ENCODE measurements at regions not wholly inside any gene's neighbourhood (a gene's known extent, or its start where the extent isn't known, plus 50 kb on each side); places are given as distances from the start of the nearest gene placed in this dataset.
A peak's percentile ranks its signal among the peaks of the same experiment; 100 is the strongest.

DNA sequence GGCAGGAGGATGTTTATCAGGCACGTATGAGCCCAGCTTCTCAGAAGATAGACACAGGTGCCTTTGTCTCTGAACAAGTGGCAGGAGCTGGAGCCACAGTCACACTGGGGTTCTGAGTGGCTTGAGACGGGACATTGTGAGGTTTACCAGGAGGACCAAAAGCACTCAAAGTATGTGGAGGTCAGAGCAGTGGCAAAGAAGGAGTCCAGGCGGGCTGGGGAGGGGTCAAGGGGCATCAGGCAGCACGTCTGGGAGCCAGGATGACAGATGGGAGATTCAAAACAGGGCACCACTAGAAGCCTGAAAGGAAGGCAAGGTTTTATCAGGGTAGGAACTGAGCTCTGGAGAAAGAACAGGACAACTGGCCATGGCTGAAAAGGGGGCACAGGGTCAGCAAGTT, 67.2 kb upstream of the MARCHF10 start (continued):
- TF ChIP-seq ARNT (IDR thresholded peaks at IDR 0.05) (no peak), ZNF551 (CRISPR knock-in tag; IDR thresholded peaks at IDR 0.05) (no peak), HDAC8 (tag; IDR thresholded peaks at IDR 0.05) (no peak), TRIM24 (IDR thresholded peaks at IDR 0.05) (no peak), DPF2 (IDR thresholded peaks at IDR 0.05) (no peak)
- TF ChIP-seq, protein P1, sequence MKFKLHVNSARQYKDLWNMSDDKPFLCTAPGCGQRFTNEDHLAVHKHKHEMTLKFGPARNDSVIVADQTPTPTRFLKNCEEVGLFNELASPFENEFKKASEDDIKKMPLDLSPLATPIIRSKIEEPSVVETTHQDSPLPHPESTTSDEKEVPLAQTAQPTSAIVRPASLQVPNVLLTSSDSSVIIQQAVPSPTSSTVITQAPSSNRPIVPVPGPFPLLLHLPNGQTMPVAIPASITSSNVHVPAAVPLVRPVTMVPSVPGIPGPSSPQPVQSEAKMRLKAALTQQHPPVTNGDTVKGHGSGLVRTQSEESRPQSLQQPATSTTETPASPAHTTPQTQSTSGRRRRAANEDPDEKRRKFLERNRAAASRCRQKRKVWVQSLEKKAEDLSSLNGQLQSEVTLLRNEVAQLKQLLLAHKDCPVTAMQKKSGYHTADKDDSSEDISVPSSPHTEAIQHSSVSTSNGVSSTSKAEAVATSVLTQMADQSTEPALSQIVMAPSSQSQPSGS (CRISPR knock-in tag; IDR thresholded peaks at IDR 0.05) = no peak

DNA sequence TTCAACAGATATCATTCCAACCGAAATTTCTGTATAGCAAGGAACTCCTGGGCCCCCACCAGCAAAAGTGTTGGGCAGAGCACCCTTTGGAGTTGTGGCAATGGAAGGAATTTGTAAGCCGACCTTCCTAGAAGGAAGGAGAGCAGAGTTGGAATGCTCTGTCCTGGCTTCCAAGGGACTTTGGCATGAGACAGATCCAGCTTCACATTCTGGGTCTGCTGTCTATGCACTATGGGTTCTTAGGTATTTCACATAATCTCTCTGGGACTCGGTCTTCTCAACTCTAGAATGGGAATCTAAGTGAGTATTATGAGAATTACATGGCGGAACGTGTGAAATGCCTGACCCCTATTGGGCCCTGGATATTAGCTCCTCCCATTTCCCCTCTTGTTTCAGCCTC, 63.2 kb upstream of the MARCHF10 start:
- intact Hi-C loops (cut with micrococcal nuclease) (no loop called here), in situ Hi-C loops (cut with MboI) (no loop called here)
- ChIA-PET CTCF (ENCODE audit: low intra/inter-chr PET ratio) (no interaction called here), POLR2A (no interaction called here)
- ATAC-seq (no peak), DNase-seq (ENCODE audit: extremely low read depth in 1 of 4, low spot score in 3 of 4) (no peak), FAIRE-seq (no peak)
- H3K27me3 ChIP-seq (ENCODE audit: control insufficient read depth in 2 of 2, insufficient read depth in 2 of 2, low read length in 2 of 2) = peaks cover 29 to 55% of the 10 kb centered on the region in 2 experiments; a peak in 4 of 5 replicates
- no peak overlapping the region for H3K4me3 ChIP-seq
- no peaks in the 10 kb centered on the region; the same call in 1 of the 2 replicates for H4K20me1 ChIP-seq (replicated peaks; ENCODE audit: control insufficient read depth, insufficient read depth, low read length)
- no peaks in the 10 kb centered on the region for H3K4me1 ChIP-seq (replicated peaks in 1 of 2; ENCODE audit: control insufficient read depth in 2 of 2, insufficient read depth in 2 of 2, low read length in 2 of 2)
- no peaks in the 10 kb centered on the region for H3K9me1 ChIP-seq (ENCODE audit: control insufficient read depth, insufficient read depth, low read length)
- no peak overlapping the region for H2AFZ ChIP-seq (ENCODE audit: low read depth, low read length)
- WGBS (ENCODE audit: insufficient coverage, low coverage, missing lambda C conversion rate) = 2% methylated on average over 5 of the region's 5 CpGs
- H3K4me2 ChIP-seq (ENCODE audit: insufficient read depth, low read length) = no peak overlapping the region
- no TSS peak for BruUV-seq (replicated peaks)
- no peak overlapping the region for H3K9ac ChIP-seq (ENCODE audit: insufficient read depth in 1 of 2, low read depth in 2 of 2, low read length in 2 of 2)
- H3K27ac ChIP-seq (ENCODE audit: extremely low read depth, low read depth, low read length) = no peak overlapping the region
- H3K79me2 ChIP-seq (ENCODE audit: control insufficient read depth, insufficient read depth, low read length) = no peaks in the 10 kb centered on the region
- TF ChIP-seq RBM25 (IDR thresholded peaks at IDR 0.05; ENCODE audit: low read depth, low read length, severe bottlenecking) (peak; percentile 5), PTBP1 (IDR thresholded peaks at IDR 0.05; ENCODE audit: low read depth, low read length) (no peak)
- no peaks in the 10 kb centered on the region for H3K9me3 ChIP-seq (replicated peaks; ENCODE audit: control insufficient read depth, insufficient read depth, low read depth, low read length)
- no peaks in the 10 kb centered on the region for H3K36me3 ChIP-seq (ENCODE audit: control insufficient read depth, insufficient read depth, low read length)
